Caco-2 (cell line): ENCODE measurements at regions not wholly inside any gene's neighbourhood (a gene's known extent, or its start where the extent isn't known, plus 50 kb on each side); places are given as distances from the start of the nearest gene placed in this dataset.
A peak's percentile ranks its signal among the peaks of the same experiment; 100 is the strongest.

Experiments used
- BruUV-seq: library from RNA; stranded (reverse); fragments of 400-500 nt; replicated peaks from 2 replicates; lab custom pipeline; 2021; lab: Mats Ljungman, UMichigan
- CTCF ChIA-PET: fragments of 300-600 bp; sonication (Branson Sonifier 250); formaldehyde crosslinking; loops from one replicate; lab custom pipeline; 2022; ENCODE audit warnings: antibody characterized with exemption; lab: Charles Lee
- POLR2A ChIA-PET: fragments of 300-600 bp; sonication (Branson Sonifier 250); formaldehyde crosslinking; loops from one replicate; lab custom pipeline; 2022; ENCODE audit warnings: antibody characterized with exemption; lab: Charles Lee
- DNase-seq, 2 experiments: peaks; one replicate each; pipeline versions ENCODE4 v3.0.0 to v3.0.0-alpha.2; 2020 to 2022
- H3K27me3 ChIP-seq: replicated peaks from 2 replicates; pipeline ENCODE4 v1.6.0; 2011; ENCODE audit warnings: low read length; ENCODE audit not compliant: control insufficient read depth, insufficient read depth
- H3K36me3 ChIP-seq: 2 replicates; pipeline ENCODE4 v1.5.1; 2011; ENCODE audit warnings: low read length; ENCODE audit not compliant: control insufficient read depth, insufficient read depth
- H3K4me1 ChIP-seq: fragments of 250-450 bp; sonication (Bioruptor Pico); 2 replicates; pipeline ENCODE4 v1.5.1; 2020; ENCODE audit warnings: mild to moderate bottlenecking
- H3K4me3 ChIP-seq: 2 replicates; pipeline ENCODE4 v1.5.1; 2011; ENCODE audit warnings: low read depth, mild to moderate bottlenecking, control low read depth, low read length
- H3K9me3 ChIP-seq: fragments of 250-450 bp; sonication (Bioruptor Pico); 2 replicates; pipeline ENCODE4 v1.5.1; 2020; ENCODE audit warnings: mild to moderate bottlenecking, moderate library complexity
- H3K27ac Mint-ChIP-seq: one replicate; pipeline ENCODE4 v1.8.0; 2022; ENCODE audit warnings: mixed read lengths; ENCODE audit not compliant: unreplicated experiment
- H3K27me3 Mint-ChIP-seq: one replicate; pipeline ENCODE4 v1.8.0; 2022; ENCODE audit warnings: mixed read lengths; ENCODE audit not compliant: insufficient read depth, unreplicated experiment
- H3K36me3 Mint-ChIP-seq: one replicate; pipeline ENCODE4 v1.8.0; 2022; ENCODE audit warnings: mild to moderate bottlenecking, mixed read lengths; ENCODE audit not compliant: insufficient read depth, unreplicated experiment
- H3K4me1 Mint-ChIP-seq: one replicate; pipeline ENCODE4 v1.8.0; 2022; ENCODE audit warnings: low read depth, mixed read lengths; ENCODE audit not compliant: unreplicated experiment
- H3K4me3 Mint-ChIP-seq: one replicate; pipeline ENCODE4 v1.8.0; 2022; ENCODE audit warnings: mild to moderate bottlenecking, moderate library complexity, mixed read lengths; ENCODE audit not compliant: unreplicated experiment
- H3K9me3 Mint-ChIP-seq: one replicate; pipeline ENCODE4 v1.8.0; 2022; ENCODE audit warnings: mixed read lengths; ENCODE audit not compliant: unreplicated experiment
- intact Hi-C: fragments of 100-400 bp; cut with micrococcal nuclease; formaldehyde crosslinking; loops from one replicate; pipeline ENCODE4 v1.10.0; 2022; ENCODE audit not compliant: unreplicated experiment
- TF ChIP-seq, protein P1 (sequence below), 2 experiments: fragments of 200-600 bp in 1 of 2; IDR thresholded peaks; 1 replicate in 1 of 2; 2 replicates in 1 of 2; pipeline versions ENCODE4 v1.5.1 to v1.8.0; 2011 to 2022; ENCODE audit warnings: antibody characterized with exemption in 1 of 2, control low read depth in 1 of 2, inconsistent platforms in 1 of 2, low read depth in 1 of 2, low read length in 1 of 2, mild to moderate bottlenecking in 1 of 2, moderate library complexity in 1 of 2; ENCODE audit not compliant: insufficient read depth in 1 of 2, severe bottlenecking in 1 of 2, unreplicated experiment in 1 of 2

DNA sequence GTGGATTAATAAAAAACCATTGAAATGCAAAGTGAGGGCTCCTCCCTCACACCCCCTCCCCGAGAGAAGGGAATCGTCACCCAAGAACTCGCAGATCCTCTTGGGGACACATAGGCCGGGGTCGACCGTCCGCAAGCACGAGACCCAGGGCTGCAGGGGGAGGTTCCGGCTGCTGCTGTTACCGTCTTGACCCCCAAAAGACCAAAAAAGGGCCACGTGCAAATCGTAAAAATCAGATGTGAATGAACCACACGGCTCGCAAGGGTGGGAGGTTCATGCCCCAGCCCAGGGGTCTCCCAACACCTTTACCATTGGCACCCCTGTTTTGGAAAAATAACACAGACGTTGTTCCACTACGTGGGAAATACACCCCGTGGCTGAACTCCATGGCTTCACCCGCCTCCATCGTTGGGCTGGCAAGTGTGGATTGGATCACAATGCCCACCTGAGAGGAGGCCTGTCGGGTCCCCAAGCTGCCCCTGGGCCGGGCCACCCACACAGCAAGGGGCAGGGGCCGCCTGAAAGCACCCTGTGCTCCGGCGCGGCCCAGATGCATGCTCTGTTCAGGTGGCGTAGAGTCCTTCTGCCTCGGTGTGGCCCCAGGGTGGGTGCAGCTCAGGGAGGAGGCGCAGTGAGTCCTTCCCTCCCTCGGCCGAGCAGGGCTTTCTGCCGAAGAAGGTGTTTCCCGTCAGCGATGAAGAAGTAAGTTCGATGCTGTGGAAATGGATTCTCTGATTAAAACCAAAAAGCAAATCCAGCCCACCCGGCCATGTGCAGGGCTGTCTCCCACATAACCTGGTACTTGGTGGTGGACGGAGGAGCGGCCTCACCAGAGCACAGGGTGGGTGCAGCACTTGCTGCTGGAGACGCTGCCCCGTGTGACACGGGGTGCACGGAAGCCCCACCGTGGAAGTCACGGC lies 85.0 kb downstream of the YTHDF1 start:
- Histone ChIP-seq H3K9me3 (no peaks in the 10 kb centered on the region), H3K4me3 (no peak overlapping the region), H3K27me3 (peaks cover 9% of the 10 kb centered on the region), H3K4me1 (no peaks in the 10 kb centered on the region), H3K36me3 (no peaks in the 10 kb centered on the region)
- intact Hi-C loops, result no loop called here
- no peaks in the 10 kb centered on the region for H3K36me3 Mint-ChIP-seq
- peak in 1 of 2 experiments; percentile 35 for DNase-seq
- no TSS peak for BruUV-seq
- TF ChIP-seq, protein P1, sequence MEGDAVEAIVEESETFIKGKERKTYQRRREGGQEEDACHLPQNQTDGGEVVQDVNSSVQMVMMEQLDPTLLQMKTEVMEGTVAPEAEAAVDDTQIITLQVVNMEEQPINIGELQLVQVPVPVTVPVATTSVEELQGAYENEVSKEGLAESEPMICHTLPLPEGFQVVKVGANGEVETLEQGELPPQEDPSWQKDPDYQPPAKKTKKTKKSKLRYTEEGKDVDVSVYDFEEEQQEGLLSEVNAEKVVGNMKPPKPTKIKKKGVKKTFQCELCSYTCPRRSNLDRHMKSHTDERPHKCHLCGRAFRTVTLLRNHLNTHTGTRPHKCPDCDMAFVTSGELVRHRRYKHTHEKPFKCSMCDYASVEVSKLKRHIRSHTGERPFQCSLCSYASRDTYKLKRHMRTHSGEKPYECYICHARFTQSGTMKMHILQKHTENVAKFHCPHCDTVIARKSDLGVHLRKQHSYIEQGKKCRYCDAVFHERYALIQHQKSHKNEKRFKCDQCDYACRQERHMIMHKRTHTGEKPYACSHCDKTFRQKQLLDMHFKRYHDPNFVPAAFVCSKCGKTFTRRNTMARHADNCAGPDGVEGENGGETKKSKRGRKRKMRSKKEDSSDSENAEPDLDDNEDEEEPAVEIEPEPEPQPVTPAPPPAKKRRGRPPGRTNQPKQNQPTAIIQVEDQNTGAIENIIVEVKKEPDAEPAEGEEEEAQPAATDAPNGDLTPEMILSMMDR (IDR thresholded peaks at IDR 0.05; ENCODE audit: insufficient read depth in 1 of 2, low read depth in 1 of 2, low read length in 1 of 2, severe bottlenecking in 1 of 2, unreplicated experiment in 1 of 2), result no peak
- ChIA-PET CTCF (no interaction called here), POLR2A (no interaction called here)
- peaks cover 16% of the 10 kb centered on the region for H3K27me3 Mint-ChIP-seq
- no peak overlapping the region for H3K4me3 Mint-ChIP-seq
- H3K9me3 Mint-ChIP-seq, result no peaks in the 10 kb centered on the region
- H3K27ac Mint-ChIP-seq, result no peak overlapping the region
- H3K4me1 Mint-ChIP-seq, result no peaks in the 10 kb centered on the region

- TF ChIP-seq, protein P1 (IDR thresholded peaks at IDR 0.05; ENCODE audit: insufficient read depth in 1 of 2, low read depth in 1 of 2, low read length in 1 of 2, severe bottlenecking in 1 of 2, unreplicated experiment in 1 of 2), result no peak
- Mint-ChIP-seq H3K36me3 (no peaks in the 10 kb centered on the region), H3K4me3 (no peak overlapping the region), H3K27me3 (peaks cover 22% of the 10 kb centered on the region), H3K27ac (no peak overlapping the region), H3K4me1 (no peaks in the 10 kb centered on the region), H3K9me3 (no peaks in the 10 kb centered on the region)
- Histone ChIP-seq H3K4me3 (no peak overlapping the region), H3K36me3 (no peaks in the 10 kb centered on the region), H3K27me3 (peaks cover 9% of the 10 kb centered on the region), H3K9me3 (no peaks in the 10 kb centered on the region), H3K4me1 (no peaks in the 10 kb centered on the region)
- POLR2A ChIA-PET, result no interaction called here
- intact Hi-C loops, result no loop called here
- peak in 1 of 2 experiments; percentile 35 for DNase-seq
- BruUV-seq, result no TSS peak
- CTCF ChIA-PET, result interaction anchor here (0.6 kb wide), 1 partner anchor 34 kb away, joined by 3 read pairs; no protein-coding TSS in a partner anchor
These were observed 85.8 kb downstream of the YTHDF1 start for GRCh38 chr20:63129991-63130657.

- Mint-ChIP-seq H3K9me3 (no peaks in the 10 kb centered on the region), H3K36me3 (no peaks in the 10 kb centered on the region), H3K4me1 (no peaks in the 10 kb centered on the region), H3K27me3 (peaks cover 26% of the 10 kb centered on the region), H3K27ac (no peak overlapping the region), H3K4me3 (no peak overlapping the region)
- H3K4me1 ChIP-seq, result no peaks in the 10 kb centered on the region
- no peaks in the 10 kb centered on the region for H3K36me3 ChIP-seq
- CTCF ChIA-PET, result interaction anchor here (0.6 kb wide), 1 partner anchor 34 kb away, joined by 3 read pairs; no protein-coding TSS in a partner anchor
- POLR2A ChIA-PET, result no interaction called here
- peak in 1 of 2 experiments; percentile 24 for DNase-seq
- no peaks in the 10 kb centered on the region for H3K9me3 ChIP-seq
- intact Hi-C loops, result no loop called here
- TF ChIP-seq, protein P1 (IDR thresholded peaks at IDR 0.05; ENCODE audit: insufficient read depth in 1 of 2, low read depth in 1 of 2, low read length in 1 of 2, severe bottlenecking in 1 of 2, unreplicated experiment in 1 of 2), result no peak
- no TSS peak for BruUV-seq
- H3K4me3 ChIP-seq, result no peak overlapping the region
- H3K27me3 ChIP-seq, result peaks cover 9% of the 10 kb centered on the region
These were observed 86.5 kb downstream of the YTHDF1 start for GRCh38 chr20:63129376-63129965.
